Peyer's patch (tissue), 4 donors: ENCODE measurements at regions not wholly inside any gene's neighbourhood (a gene's known extent, or its start where the extent isn't known, plus 50 kb on each side); places are given as distances from the start of the nearest gene placed in this dataset.
"Not testable (repeated sequence)": the region's sequence is repeated elsewhere in the genome, so short reads cannot be mapped to it uniquely, and the experiment has no call there.

ENCODE experiments used
- POLR2A ChIP-seq, 2 donors: fragments of 450-650 bp; IDR thresholded peaks; one replicate each; pipeline ENCODE4 v1.5.1; 2017; ENCODE audit warnings: antibody characterized with exemption in 2 of 2, mild to moderate bottlenecking in 2 of 2, moderate library complexity in 2 of 2
- TF ChIP-seq, protein P1 (sequence below), 6 experiments: fragments of 450-650 bp in 4 of 6; fragments of 200-600 bp in 2 of 6; sonication (generic) in 1 of 6; IDR thresholded peaks; one replicate each; pipeline ENCODE4 v1.5.1; 2017 to 2019; ENCODE audit warnings: antibody characterized with exemption in 6 of 6, mild to moderate bottlenecking in 3 of 6, moderate library complexity in 1 of 6

DNA sequence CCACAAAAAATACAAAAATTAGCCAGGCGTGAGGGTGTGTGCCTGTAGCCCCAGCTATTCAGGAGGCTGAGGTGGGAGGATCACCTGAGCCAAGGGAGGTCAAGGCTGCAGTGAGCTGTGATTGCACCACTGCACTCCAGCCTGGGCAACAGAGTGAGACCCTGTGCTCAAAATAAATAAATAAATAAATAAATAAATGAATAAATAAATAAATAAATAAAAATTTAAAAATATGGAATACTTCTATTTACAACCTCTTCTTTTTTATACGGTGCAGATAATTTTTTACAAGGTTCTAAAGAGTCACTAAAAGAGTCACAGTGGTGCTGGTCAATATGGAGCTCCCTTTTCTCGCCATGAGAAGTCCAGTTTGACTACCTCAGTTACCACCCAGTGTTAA, 265.4 kb upstream of the AGAP1 start:
- TF ChIP-seq, protein P1, sequence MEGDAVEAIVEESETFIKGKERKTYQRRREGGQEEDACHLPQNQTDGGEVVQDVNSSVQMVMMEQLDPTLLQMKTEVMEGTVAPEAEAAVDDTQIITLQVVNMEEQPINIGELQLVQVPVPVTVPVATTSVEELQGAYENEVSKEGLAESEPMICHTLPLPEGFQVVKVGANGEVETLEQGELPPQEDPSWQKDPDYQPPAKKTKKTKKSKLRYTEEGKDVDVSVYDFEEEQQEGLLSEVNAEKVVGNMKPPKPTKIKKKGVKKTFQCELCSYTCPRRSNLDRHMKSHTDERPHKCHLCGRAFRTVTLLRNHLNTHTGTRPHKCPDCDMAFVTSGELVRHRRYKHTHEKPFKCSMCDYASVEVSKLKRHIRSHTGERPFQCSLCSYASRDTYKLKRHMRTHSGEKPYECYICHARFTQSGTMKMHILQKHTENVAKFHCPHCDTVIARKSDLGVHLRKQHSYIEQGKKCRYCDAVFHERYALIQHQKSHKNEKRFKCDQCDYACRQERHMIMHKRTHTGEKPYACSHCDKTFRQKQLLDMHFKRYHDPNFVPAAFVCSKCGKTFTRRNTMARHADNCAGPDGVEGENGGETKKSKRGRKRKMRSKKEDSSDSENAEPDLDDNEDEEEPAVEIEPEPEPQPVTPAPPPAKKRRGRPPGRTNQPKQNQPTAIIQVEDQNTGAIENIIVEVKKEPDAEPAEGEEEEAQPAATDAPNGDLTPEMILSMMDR (IDR thresholded peaks at IDR 0.05) = not testable (repeated sequence)
- not testable (repeated sequence) for TF ChIP-seq POLR2A (IDR thresholded peaks at IDR 0.05)
